ENCODE measurements at regions not wholly inside any gene's neighbourhood (a gene's known extent, or its start where the extent isn't known, plus 50 kb on each side); places are given as distances from the start of the nearest gene placed in this dataset.

- TF ChIP-seq, protein P1, sequence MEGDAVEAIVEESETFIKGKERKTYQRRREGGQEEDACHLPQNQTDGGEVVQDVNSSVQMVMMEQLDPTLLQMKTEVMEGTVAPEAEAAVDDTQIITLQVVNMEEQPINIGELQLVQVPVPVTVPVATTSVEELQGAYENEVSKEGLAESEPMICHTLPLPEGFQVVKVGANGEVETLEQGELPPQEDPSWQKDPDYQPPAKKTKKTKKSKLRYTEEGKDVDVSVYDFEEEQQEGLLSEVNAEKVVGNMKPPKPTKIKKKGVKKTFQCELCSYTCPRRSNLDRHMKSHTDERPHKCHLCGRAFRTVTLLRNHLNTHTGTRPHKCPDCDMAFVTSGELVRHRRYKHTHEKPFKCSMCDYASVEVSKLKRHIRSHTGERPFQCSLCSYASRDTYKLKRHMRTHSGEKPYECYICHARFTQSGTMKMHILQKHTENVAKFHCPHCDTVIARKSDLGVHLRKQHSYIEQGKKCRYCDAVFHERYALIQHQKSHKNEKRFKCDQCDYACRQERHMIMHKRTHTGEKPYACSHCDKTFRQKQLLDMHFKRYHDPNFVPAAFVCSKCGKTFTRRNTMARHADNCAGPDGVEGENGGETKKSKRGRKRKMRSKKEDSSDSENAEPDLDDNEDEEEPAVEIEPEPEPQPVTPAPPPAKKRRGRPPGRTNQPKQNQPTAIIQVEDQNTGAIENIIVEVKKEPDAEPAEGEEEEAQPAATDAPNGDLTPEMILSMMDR (IDR thresholded peaks at IDR 0.05; ENCODE audit: poor library complexity, severe bottlenecking), result no peak
- Histone ChIP-seq H3K4me3 (ENCODE audit: severe bottlenecking) (no peak overlapping the region), H3K4me1 (ENCODE audit: insufficient read depth, poor library complexity, severe bottlenecking) (peaks cover 4% of the 10 kb centered on the region), H3K9me3 (ENCODE audit: severe bottlenecking) (no peaks in the 10 kb centered on the region), H3K36me3 (ENCODE audit: low read depth) (no peaks in the 10 kb centered on the region), H3K27ac (ENCODE audit: poor library complexity, severe bottlenecking) (no peak overlapping the region), H3K27me3 (ENCODE audit: insufficient read depth, poor library complexity, severe bottlenecking) (no peaks in the 10 kb centered on the region)
- DNase-seq (ENCODE audit: low spot score), result no peak
- no peak for ATAC-seq (ENCODE audit: low read depth)
Measured at GRCh38 chr12:116360579-116361413, 83.3 kb upstream of the MED13L start.

DNA sequence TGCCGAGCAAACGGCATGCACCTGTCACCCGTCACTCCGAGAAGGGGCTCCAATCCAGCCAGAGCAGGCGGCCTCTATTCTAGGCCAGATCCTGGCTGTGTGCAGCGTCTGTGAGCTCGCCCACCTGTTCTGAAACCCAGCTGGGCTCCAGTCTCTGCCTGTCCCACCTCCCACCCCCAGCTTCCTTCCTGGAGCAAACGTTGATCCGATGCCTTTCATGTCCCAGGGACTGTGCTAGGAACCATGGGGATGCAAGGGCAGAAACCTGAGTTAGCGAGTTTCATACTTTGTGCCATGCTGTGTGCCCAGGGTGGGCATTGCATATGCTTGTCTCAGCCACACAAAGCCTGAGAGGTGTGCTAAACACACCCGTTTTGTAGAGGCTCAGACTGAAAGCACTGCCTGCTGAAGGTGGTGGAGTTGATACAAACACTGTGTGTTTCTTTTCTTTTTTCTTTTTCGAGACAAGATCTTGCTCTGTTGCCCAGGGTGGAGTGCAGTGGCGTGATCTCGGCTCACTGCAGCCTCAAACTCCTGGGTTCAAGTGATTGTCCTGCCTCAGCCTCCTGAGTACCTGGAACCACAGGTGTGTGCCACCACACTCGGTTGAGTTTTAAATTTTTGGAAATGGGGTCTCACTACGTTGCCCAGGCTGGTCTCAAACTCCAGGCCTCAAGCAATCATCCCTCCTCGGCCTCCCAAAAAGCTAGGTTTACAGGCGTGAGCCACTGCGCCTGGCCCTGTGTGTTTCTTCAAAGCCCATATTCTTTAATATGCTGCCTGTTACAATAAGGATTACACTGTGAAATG is 84.1 kb upstream of the MED13L start:
- no peaks in the 10 kb centered on the region for H3K9me3 ChIP-seq (ENCODE audit: severe bottlenecking)
- ATAC-seq (ENCODE audit: low read depth) (no peak), DNase-seq (ENCODE audit: low spot score) (no peak)
- no peaks in the 10 kb centered on the region for H3K27me3 ChIP-seq (ENCODE audit: insufficient read depth, poor library complexity, severe bottlenecking)
- no peak overlapping the region for H3K4me3 ChIP-seq (ENCODE audit: severe bottlenecking)
- no peak overlapping the region for H3K27ac ChIP-seq (ENCODE audit: poor library complexity, severe bottlenecking)
- TF ChIP-seq, protein P1 (IDR thresholded peaks at IDR 0.05; ENCODE audit: poor library complexity, severe bottlenecking), result no peak
- no peaks in the 10 kb centered on the region for H3K36me3 ChIP-seq (ENCODE audit: low read depth)
- peaks cover 4% of the 10 kb centered on the region for H3K4me1 ChIP-seq (ENCODE audit: insufficient read depth, poor library complexity, severe bottlenecking)

GRCh38 chr12:116365114-116365513 is 87.6 kb upstream of the MED13L start:
- TF ChIP-seq, protein P1 (IDR thresholded peaks at IDR 0.05; ENCODE audit: poor library complexity, severe bottlenecking), result no peak
- no peak overlapping the region for H3K4me3 ChIP-seq (ENCODE audit: severe bottlenecking)
- H3K9me3 ChIP-seq (ENCODE audit: severe bottlenecking), result no peaks in the 10 kb centered on the region
- H3K4me1 ChIP-seq (ENCODE audit: insufficient read depth, poor library complexity, severe bottlenecking), result no peaks in the 10 kb centered on the region
- ATAC-seq (ENCODE audit: low read depth) (no peak), DNase-seq (ENCODE audit: low spot score) (no peak)
- H3K27me3 ChIP-seq (ENCODE audit: insufficient read depth, poor library complexity, severe bottlenecking), result no peaks in the 10 kb centered on the region
- no peaks in the 10 kb centered on the region for H3K36me3 ChIP-seq (ENCODE audit: low read depth)
- no peak overlapping the region for H3K27ac ChIP-seq (ENCODE audit: poor library complexity, severe bottlenecking)

DNA sequence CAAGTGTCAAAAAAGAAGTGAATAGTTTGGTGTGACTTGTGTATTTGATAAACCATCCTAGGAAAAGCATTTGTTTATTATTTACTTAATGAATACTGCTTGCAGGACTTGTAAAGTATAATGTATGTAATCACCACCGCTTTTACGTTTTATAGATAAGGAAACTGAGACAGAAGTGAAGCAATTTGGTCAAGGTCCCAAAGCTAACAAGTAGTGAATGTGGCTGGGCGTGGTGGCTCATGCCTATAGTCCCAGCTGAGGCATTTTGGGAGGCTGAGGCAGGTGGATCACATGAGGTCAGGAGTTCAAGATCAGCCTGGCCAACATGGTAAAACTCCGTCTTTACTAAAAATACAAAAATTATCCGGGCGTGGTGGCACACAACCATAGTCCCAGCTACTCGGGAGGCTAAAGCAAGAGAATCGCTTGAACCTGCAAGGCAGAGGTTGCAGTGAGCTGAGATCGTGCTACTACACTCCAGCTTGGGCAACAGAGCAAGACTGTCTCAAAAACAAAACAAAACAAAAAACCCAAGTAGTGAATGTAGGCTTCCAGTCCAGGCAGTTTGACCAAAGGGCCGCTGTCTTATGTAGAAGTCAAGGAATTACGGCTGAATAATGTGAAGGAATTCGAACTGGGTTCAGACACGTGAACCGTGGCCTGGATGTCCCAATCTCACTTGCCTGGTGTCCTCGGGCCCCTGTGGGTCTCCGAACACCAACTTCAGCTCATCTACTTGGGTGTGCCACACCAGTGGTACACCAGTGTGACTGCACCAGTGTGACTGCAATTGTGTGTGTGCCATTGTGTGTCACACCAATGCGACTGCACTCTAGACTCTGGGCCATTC is 88.3 kb upstream of the MED13L start:
- Histone ChIP-seq H3K4me1 (ENCODE audit: insufficient read depth, poor library complexity, severe bottlenecking) (no peaks in the 10 kb centered on the region), H3K27me3 (ENCODE audit: insufficient read depth, poor library complexity, severe bottlenecking) (no peaks in the 10 kb centered on the region), H3K4me3 (ENCODE audit: severe bottlenecking) (no peak overlapping the region), H3K36me3 (ENCODE audit: low read depth) (no peaks in the 10 kb centered on the region), H3K9me3 (ENCODE audit: severe bottlenecking) (no peaks in the 10 kb centered on the region), H3K27ac (ENCODE audit: poor library complexity, severe bottlenecking) (no peak overlapping the region)
- DNase-seq (ENCODE audit: low spot score) (no peak), ATAC-seq (ENCODE audit: low read depth) (no peak)
- TF ChIP-seq, protein P1 (IDR thresholded peaks at IDR 0.05; ENCODE audit: poor library complexity, severe bottlenecking), result no peak

All from RWPE2 (cell line).